ENCODE measurements at regions not wholly inside any gene's neighbourhood (a gene's known extent, or its start where the extent isn't known, plus 50 kb on each side); places are given as distances from the start of the nearest gene placed in this dataset.
"Not testable (repeated sequence)": the region's sequence is repeated elsewhere in the genome, so short reads cannot be mapped to it uniquely, and the experiment has no call there.

DNA sequence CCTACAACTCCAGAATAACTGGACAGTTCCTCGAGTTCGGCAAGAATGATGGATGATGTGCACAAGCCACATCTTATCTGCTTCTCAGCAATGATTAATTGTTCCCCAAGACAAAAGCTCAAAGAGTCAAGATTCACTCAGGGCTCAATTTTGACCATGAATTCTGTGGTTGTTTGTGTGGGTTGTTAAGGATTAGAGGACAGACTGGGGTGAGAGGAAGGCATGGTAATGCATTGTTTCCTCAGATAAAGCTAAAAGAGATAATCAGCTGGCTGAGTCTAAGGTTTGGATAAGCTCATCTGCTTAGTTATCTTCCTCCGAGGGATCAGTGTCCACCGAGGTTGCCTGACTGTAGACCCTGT is 161.0 kb downstream of the CPEB2 start:
- DNase-seq (ENCODE audit: low spot score): no peak

DNA sequence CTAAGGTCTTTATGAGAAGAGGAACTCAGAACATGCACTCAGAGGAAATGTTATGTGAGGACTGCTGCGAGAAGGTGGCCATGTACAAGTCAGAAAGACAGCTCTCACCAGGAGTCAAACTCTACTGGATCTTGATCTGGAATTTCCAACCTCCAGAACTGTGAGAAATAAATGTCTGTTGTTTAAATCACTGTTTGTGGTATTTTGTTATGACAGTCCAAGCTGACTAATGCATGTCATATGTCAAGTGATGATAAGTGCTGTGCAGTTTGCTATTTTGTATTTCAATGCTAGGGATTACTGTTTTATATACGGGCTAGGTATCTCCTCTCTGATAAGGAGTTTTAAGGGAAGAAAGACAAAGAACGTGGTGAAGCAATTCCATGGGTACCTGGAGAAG is 162.3 kb downstream of the CPEB2 start:
- DNase-seq (ENCODE audit: low spot score): no peak

DNA sequence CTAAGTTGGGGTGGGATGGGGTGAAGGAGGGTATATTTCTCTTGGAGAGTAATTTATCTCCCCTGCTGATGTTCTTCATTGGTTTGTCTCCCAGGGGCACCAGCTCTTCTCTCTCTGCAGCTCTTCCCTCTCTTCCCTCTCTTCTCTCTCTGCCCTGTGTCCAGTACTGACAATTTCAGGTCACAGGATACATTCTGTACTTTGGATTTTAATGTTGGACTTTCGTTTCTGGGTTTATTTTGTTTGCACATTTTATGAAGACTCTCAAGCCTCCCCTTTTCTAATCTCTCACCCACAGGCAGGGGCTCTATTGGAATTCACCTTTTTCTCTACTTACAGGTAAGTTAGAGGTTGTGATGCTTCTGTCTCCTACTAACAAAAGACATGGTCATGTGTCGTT is 165.5 kb downstream of the CPEB2 start:
- no peak for DNase-seq (ENCODE audit: low spot score)

DNA sequence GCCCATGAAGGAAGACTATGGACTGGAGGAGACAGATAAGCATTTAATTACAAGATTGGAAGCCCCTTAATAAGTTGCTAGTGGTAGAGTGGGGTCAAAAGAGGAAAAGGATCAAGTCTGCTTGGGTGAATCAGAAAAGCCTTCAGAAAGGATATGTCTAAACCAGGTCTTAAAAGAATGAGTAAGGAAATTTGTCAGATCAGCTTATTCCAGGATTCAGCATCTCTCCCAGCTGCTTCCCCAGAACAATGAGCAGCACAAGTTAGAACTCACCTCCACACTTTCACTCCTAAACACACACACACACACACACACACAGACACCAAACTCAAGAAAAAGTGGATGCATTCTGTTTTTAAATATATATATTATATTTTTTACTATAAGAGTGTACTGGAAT is 166.5 kb downstream of the CPEB2 start:
- DNase-seq (ENCODE audit: low spot score): no peak

DNA sequence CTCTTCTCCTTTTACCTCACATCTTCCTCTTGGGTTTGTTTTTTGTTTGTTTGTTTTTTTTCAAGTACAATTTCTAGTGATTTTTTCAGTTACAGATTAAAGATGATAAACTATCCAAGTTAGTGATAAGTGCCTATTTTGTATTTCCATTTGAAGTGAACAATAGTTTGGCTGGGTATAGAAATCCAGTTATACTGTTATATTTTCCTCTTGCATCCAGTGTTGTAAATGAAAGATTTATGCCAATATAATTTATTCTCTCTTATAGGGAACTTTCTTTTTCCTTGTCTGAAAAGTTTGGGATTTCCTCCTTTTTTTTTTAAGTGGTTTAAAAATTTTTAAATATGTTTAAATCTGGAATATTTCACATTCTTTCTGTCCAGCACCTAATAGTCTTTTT is 169.4 kb downstream of the CPEB2 start:
- DNase-seq (ENCODE audit: low spot score): no peak

DNA sequence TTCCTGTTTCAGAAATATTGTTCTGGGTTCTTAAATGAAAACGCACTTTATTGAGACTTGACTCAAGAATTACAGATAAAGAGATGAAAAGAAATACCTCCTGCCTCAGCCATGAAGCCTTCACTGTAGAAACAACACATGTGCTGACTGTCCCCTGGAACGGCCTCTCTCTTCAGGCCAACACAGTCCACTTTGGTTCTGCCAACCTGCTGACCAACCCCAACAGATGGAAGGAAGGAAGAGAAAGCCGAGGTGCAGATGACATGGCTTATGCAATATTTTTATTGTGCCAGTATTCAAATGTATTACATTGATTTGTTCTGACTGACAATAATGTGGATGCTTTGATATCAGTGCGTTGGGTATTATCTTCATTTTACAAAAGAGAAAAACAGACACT is 171.0 kb downstream of the CPEB2 start:
- DNase-seq (ENCODE audit: low spot score): no peak

DNA sequence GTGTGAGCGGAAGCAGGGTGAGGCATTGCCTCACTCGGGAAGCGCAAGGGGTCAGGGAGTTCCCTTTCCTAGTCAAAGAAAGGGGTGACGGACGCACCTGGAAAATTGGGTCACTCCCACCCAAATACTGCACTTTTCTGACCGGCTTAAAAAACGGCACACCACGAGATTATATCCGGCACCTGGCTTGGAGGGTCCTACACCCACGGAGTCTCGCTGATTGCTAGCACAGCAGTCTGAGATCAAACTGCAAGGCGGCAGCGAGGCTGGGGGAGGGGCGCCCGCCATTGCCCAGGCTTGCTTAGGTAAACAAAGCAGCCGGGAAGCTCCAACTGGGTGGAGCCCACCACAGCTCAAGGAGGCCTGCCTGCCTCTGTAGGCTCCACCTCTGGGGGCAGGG is 171.9 kb downstream of the CPEB2 start:
- not testable (repeated sequence) for DNase-seq (ENCODE audit: low spot score)

DNA sequence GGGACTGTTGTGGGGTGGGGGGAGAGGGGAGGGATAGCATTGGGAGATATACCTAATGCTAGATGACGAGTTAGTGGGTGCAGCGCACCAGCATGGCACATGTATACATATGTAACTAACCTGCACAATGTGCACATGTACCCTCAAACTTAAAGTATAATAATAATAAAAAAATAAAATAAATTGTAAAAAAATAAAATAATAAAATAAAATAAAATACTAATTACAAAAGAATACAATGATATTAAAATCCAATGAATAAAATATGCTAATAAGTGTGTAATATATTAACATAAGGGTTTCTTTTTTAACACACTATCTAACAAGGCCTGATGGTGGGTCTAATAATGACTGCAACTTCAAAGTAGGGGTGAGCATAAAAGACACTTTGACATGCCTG is 177.6 kb downstream of the CPEB2 start:
- DNase-seq (ENCODE audit: low spot score): not testable (repeated sequence)

DNA sequence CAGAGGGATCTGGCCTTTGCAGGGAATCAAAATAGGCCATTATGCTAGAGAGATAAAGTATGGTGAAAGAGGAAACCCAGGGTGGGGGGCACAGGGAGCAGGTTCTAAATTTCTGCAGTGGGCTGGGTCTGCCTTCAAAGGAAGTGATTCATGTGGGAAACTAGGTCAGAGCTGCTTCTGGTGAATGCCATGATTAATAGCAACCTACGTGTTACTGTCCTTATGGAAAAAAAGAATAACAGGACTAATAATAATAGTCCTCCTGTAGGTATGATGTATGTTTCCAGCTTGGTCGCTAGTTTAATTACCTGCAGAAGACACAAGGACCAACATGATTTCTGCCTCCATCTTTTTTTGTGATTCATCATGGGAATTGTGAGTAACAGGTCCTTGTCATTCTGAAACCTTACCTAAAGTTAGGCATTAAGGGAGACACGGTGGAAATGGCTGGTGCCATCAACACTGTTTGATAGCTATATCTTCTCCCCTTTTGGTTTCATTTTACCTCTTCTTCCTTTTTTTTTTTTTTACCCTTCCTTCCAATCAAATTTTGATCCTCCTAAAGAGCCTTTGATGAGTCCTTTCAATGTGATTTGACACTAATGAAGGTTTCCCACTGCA is 180.4 kb downstream of the CPEB2 start:
- DNase-seq (ENCODE audit: low spot score): no peak

DNA sequence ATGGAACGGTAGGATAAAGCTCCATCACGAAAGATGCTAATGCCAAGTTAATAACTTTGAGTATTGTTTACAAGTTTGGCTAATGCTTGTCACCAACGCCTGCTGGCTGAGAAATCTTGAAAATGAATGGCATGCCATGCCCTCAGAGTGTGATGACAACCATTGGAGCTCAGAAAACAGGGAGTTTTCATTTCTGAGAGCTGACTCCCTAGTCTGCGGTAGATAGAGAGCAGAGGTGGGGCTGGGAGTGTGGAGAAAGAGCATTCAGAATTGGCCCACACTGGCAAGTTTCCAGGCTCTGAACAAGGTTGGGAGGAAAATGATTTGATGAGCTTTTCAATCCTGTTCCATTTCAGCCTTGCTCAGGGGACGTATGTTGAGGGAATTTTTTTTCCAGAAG is 183.9 kb downstream of the CPEB2 start:
- no peak for DNase-seq (ENCODE audit: low spot score)

DNA sequence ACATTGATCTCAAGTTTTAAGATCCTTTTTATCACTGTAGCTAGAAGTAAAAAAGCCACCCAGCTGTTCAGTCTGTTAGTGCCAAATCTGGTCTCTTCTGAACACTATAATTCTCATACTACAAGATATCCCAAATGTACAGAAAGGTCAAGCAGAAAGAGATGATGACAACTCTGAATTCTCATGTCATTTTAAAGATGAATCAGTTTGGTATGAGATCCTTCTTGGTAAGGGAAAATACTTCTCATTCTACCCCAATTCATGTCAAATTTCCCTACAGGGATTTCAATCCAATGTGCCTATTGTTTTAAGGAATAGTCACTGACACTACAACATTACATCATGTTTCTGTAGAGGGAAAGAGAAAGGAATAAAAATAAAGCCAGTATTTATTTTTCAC is 184.5 kb downstream of the CPEB2 start:
- DNase-seq (ENCODE audit: low spot score): no peak

DNA sequence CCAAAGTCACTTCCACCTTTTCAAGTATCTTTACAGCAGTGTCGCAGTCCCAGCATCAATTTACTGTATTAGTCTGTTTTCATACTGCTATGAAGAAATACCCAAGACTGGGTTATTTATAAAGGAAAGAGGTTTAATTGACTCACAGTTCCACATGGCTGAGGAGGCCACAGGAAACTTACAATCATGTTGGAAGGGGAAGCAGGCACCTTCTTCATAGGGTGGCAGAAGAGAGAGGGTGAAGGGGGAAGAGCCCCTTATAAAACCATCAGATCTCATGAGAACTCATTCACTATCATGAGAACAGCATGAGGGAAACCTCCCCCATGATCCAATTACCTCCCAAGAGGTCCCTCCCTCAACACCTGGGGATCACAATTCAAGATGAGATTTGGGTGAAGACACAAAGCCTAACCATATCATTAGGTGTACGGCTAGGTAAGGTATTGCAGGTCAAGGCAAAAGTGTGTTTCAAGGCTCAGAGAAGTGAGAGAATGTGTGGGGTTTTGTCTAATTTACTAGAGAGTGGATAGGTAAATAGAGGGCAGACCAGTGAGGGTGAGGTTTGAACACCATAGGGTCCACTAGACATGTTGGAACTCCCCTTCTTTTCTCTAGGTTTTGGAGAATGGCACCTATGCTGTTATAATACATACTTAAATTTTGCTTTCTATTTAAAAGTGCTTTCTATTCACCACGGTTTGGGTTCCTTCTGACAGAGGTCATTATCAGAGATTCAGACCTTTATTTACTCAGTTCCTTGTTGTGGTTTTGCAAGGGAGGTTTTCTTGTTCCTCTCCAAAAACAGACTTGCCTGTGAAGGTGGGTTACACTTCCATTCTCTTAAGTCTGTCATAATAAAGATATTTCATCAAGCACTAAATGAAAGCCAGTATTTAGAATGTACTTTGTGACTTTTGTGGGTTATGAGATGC is 186.6 kb downstream of the CPEB2 start:
- DNase-seq (ENCODE audit: low spot score): no peak

DNA sequence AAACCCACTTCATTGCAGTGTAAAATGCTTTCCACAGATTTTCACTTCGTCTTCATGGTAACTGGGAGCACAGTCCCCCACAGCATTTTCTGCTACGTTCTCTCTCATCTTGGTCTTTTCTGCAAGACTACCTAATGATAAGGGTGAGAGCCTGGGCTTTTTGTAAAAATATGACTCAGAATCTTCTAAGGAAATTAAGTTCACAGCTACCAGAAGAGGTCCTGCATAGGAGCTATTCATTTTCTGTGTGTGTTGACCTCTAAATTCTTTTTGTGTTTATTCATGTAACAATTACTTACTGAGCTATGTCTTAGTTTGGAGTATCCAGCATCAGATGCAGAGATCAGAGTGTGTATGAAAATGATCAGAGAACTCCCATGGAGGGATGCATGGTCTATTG is 192.2 kb downstream of the CPEB2 start:
- no peak for DNase-seq (ENCODE audit: low spot score)

DNA sequence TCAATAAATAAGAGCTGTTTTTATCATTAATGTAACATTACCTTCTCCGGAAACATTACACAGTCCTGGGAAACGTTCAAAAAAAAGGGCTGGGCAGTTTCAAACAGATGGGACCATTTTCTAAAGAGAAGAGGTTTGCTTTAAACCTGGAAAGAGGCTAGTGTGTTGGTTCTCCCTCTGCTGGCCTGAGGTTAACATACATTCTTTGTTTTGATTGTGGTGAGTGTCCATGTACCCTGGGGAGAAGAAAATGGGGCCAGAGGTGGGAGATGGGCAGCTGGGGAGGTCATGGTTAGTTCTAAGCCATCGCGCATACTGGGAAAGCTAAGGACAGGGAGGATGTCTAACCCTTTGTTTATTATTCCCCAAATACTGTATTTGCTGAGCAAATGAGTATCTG is 194.7 kb downstream of the CPEB2 start:
- DNase-seq (ENCODE audit: low spot score): no peak

DNA sequence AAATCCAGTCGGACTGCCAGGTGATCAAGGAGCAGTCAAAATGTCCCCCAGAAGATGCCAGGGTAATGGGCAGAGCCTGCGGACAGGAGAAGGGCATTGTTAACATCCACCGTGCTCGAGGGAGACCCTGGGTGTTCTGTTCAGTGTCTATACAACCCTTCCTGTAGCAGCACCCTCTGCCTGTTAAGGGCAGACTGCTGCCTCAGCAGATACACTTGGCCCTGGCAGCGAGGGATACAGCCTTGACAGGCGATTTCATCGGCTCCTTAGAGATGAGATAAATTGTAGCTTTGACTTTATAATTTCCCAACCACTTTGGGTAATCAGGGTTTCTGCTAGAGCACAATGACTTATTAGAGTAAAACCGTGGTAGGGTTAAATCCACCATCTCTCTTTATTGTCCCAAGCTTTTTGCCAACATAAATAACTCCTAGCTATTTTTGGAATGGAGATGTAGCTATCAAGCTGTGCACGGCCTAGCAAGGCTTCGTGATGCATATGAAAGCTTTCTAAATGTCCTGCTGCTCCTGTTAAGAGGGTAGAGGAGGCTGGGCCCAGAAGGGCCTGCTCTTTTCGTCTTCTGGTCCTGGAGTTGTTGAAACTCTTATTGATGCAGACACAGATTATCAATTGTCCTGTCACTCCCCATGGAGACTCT is 195.9 kb downstream of the CPEB2 start:
- no peak for DNase-seq (ENCODE audit: low spot score)

DNA sequence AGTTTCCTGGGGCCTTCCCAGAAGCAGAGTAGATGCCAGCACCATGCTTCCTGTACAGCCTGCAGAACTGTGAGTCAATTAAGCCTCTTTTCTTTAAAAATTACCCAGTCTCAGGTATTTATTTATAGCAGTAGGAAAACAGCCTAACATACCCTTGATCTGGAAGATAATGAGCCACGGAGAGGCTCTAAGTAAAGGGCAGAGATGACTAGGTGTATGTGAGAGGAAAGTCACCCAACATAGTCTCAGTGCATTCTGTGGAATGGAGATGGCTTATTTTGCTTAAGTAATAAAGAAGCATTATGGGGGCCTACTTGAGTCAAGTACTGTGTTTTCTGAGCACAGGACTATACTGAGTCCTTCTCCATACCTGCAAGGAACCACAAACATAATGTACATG is 199.5 kb downstream of the CPEB2 start:
- DNase-seq (ENCODE audit: low spot score): no peak

DNA sequence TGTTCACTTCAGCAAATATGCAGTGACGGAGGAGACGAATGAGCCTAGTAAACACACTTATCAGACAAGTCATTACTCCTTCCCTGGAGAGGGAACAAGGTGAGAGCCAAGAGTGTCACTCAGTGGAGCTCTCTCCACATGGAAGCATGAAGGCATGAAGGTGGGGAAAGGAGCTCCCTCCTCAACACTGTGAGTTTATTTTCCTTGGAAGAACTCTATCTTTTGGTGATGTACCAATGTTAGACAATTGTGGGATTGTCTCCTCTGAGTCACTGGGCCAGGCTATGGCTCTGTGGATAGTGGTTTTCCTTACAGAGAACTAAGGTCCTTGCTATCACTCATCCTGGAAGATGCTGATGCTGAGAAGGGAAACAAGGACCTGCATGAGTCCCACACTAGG is 200.2 kb downstream of the CPEB2 start:
- DNase-seq (ENCODE audit: low spot score): no peak

DNA sequence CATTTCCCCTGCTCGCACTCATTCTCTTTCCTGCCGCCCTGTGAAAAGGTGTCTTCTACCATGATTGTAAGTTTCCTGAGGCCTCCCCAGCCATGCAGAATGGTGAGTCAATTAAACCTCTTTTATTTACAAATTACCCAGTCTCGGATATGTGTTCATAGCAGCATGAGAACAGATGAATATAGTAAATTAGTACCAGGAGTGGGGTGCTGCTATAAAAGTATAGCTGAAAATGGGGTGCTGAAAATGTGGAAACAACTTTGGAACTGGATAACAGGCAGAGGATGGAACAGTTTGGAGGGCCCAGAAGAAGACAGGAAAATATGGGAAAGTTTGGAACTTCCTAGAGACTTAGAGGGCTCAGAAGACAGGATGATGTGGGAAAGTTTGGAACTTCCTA is 204.2 kb downstream of the CPEB2 start:
- not testable (repeated sequence) for DNase-seq (ENCODE audit: low spot score)

DNA sequence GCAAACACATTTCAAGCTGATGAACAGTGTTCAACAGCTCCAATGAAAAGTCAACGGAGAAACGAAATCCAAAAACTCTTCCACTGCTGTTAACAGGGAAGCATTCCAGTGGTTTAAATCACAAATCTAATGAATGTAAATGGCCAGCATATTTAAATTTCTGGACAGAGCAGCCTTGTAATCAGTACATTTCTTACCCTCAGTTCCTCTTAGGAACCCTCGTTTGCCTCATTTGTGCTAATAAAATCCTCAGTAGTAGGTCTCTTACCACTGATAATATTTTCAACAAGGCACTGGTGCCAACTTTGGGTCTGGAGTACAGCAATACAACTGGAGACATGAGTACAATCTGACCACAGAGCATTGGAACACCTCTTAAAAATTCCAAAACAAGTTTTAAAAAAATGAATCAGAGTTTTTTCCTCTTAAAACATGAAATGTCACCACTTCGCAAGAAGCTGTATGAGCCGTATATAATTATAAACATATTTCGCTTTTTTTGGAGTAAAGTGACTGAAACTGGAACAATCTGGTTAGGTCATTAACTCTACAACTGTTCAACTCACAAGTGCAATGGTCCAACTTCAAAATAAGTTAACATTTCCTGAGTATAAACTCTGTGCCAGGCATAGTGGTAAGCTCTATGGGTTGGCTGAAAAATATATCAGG is 211.2 kb downstream of the CPEB2 start:
- DNase-seq (ENCODE audit: low spot score): no peak

DNA sequence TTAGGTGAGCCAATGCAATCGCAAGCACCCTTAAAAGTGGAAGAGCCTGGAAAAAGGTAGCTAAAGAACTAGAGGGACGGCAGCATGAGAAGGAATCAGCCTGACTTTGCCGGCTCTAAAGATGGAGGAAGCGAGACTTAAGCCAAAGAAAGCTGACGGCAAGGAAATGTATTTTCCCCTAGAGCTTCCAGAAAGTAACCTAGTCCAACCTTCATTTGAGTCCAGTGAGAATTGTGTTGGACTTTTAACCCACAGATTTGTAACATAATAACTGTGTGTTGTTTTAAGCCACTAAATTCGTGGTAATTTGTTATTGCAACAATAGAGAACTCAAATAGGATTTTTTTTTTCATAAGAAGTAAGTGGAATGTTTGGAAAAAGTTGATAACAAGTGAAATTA is 212.7 kb upstream of the C1QTNF7 start:
- DNase-seq (ENCODE audit: low spot score): no peak

DNA sequence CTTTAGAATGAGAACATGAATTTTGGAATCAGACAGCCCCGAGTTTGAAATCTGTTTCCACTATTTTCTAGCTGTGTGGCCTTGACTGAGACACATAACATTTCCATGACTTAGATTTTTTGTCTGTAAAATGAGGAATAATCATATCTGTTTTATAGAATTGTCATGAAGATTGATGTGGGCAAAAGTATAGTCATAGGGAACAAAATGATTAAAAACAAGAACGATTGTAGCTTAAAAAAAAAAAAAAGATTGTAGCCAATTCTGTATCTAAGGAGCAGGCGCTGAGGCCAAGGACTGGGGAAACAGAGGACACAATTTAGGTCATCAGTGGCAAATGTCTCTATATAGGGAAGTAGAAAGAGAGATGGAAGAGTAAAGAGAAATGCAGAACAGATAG is 201.6 kb upstream of the C1QTNF7 start:
- DNase-seq (ENCODE audit: low spot score): no peak

DNA sequence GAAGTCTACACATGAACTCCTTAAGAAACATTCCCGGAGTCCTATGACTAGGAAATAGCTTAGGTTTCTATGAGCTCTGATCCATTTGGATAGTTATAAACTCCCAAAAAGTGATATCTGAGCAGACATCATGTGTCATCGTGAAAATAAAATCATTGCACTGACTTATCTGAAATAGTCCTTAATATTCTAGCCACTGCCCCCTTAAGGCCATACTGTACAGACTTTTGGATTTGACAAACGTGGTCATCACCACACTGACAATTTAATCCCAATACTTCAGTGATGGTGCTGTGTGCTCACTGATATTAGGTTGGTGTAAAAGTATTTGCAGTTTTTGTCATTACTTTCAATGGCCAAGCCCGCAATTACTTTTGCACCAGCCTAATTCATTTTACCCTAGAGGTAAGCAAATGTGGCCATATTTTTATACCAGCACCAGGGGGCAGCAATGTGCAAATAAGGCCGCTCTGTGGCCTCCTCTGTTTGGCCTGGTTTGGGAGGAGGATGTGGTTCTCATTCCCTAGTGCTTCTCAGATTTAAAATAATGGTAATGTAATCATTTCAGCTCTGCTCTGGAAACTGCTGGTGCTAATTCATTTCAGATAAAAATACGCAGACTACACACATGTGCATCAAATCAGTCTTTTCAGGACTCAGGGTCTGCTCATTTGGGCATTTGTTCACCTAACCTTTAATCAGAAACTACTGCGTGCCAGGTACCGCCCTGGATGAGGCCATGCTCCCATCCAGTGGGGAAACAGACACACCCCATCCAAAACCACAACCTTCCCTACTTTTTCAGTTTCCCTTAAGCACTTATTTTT is 196.4 kb upstream of the C1QTNF7 start:
- peak; percentile 48 for DNase-seq (ENCODE audit: low spot score)

Measured in LoVo (cell line).